GM12878 (cell line): ENCODE measurements at regions not wholly inside any gene's neighbourhood (a gene's known extent, or its start where the extent isn't known, plus 50 kb on each side); places are given as distances from the start of the nearest gene placed in this dataset.

ENCODE experiments used
- ATAC-seq: fragments of 200-7000 bp; cut with Tn5 transposase; 3 replicates; pipeline ENCODE4 v1.9.1; 2020; ENCODE audit warnings: mild to moderate bottlenecking, moderate library complexity
- BruUV-seq: library from RNA; stranded (reverse); fragments of 400-500 nt; replicated peaks from 2 replicates; lab custom pipeline; 2021; lab: Mats Ljungman, UMichigan
- CTCF ChIA-PET: fragments of 300-600 bp; sonication (Branson Sonifier 250); formaldehyde crosslinking; extraction: SDS; loops from one replicate; lab custom pipeline; 2021; ENCODE audit warnings: inconsistent platforms; lab: Yijun Ruan, JAX
- POLR2A ChIA-PET: fragments of 350-600 bp; formaldehyde crosslinking; extraction: SDS; loops from one replicate; lab custom pipeline; 2021; ENCODE audit warnings: inconsistent platforms; lab: Charles Lee
- RAD21 ChIA-PET: fragments of 300-600 bp; sonication (Branson Sonifier 250); formaldehyde crosslinking; loops from one replicate; lab custom pipeline; 2023; ENCODE audit warnings: antibody characterized with exemption; ENCODE audit not compliant: unreplicated experiment; lab: Charles Lee
- SMC1A ChIA-PET: fragments of 300-600 bp; sonication (Branson Sonifier 250); formaldehyde crosslinking; loops from one replicate; lab custom pipeline; 2023; ENCODE audit not compliant: unreplicated experiment, uncharacterized antibody; lab: Charles Lee
- DNase-seq: peaks from one replicate; pipeline ENCODE4 v3.0.0-alpha.2; 2011; ENCODE audit warnings: low read depth, low spot score
- FAIRE-seq: peaks from 3 replicates; lab custom pipeline; 2011; peaks lifted over from hg19 to GRCh38; lab: Jason Lieb, UNC
- H2AFZ ChIP-seq: 2 replicates; pipeline ENCODE4 v1.6.0; 2011; ENCODE audit warnings: low read depth, low read length, control low read depth; ENCODE audit not compliant: control insufficient read depth
- H3K27ac ChIP-seq: 2 replicates; pipeline ENCODE4 v1.5.1; 2011; ENCODE audit warnings: control low read depth; ENCODE audit not compliant: control insufficient read depth, insufficient read depth
- H3K27me3 ChIP-seq, 2 experiments: replicated peaks in 1 of 2; 2 replicates each; pipeline versions ENCODE4 v1.6.0 to v1.6.1; 2011; ENCODE audit warnings: low read length in 1 of 2; ENCODE audit not compliant: control insufficient read depth in 2 of 2, insufficient read depth in 2 of 2
- H3K36me3 ChIP-seq, 2 experiments: 2 replicates each; pipeline ENCODE4 v1.5.1; 2011; ENCODE audit warnings: low read length in 1 of 2; ENCODE audit not compliant: control insufficient read depth in 2 of 2, insufficient read depth in 2 of 2
- H3K4me1 ChIP-seq: 2 replicates; pipeline ENCODE4 v1.6.1; 2011; ENCODE audit warnings: mild to moderate bottlenecking, low read length, moderate library complexity, mixed read lengths; ENCODE audit not compliant: control insufficient read depth, insufficient read depth
- H3K4me2 ChIP-seq: 2 replicates; pipeline ENCODE4 v1.6.0; 2011; ENCODE audit warnings: control low read depth; ENCODE audit not compliant: control insufficient read depth, insufficient read depth
- H3K4me3 ChIP-seq: fragments of 200-600 bp; sonication (generic); 2 replicates; pipeline ENCODE4 v1.5.1; 2016
- H3K79me2 ChIP-seq: 2 replicates; pipeline ENCODE4 v1.6.0; 2011; ENCODE audit warnings: low read length; ENCODE audit not compliant: control insufficient read depth, insufficient read depth
- H3K9ac ChIP-seq: 2 replicates; pipeline ENCODE4 v1.8.0; 2011; ENCODE audit warnings: low read length, control low read depth, mixed read lengths; ENCODE audit not compliant: control insufficient read depth, insufficient read depth
- H3K9me3 ChIP-seq: replicated peaks from 3 replicates; pipeline ENCODE4 v1.5.1; 2011; ENCODE audit warnings: mild to moderate bottlenecking, low read length; ENCODE audit not compliant: control insufficient read depth, insufficient read depth
- H4K20me1 ChIP-seq: 2 replicates; pipeline ENCODE4 v1.6.0; 2011; ENCODE audit not compliant: control insufficient read depth, insufficient read depth
- CBX5 ChIP-seq: sonication (generic); IDR thresholded peaks from 2 replicates; pipeline ENCODE4 v1.6.1; 2016; ENCODE audit warnings: low read depth, moderate library complexity, mild to moderate bottlenecking, inconsistent platforms
- CEBPB ChIP-seq, 2 experiments: fragments of 150-350 bp in 1 of 2; IDR thresholded peaks; 2 replicates each; pipeline ENCODE4 v1.6.1; 2012 to 2014; ENCODE audit warnings: low read depth in 2 of 2, low read length in 2 of 2, borderline replicate concordance in 1 of 2, inconsistent platforms in 1 of 2
- EED ChIP-seq: sonication (generic); IDR thresholded peaks from 2 replicates; pipeline ENCODE4 v1.6.1; 2016; ENCODE audit warnings: antibody characterized with exemption, low read depth
- NR2C1 ChIP-seq: fragments of 450-650 bp; IDR thresholded peaks from 2 replicates; pipeline ENCODE4 v1.6.1; 2017; ENCODE audit warnings: antibody characterized with exemption, mild to moderate bottlenecking, moderate library complexity
- NR2F1 ChIP-seq: fragments of 450-650 bp; conservative IDR thresholded peaks from 2 replicates; pipeline ENCODE4 v1.6.1; 2017; ENCODE audit warnings: mild to moderate bottlenecking
- NRF1 ChIP-seq: conservative IDR thresholded peaks from 2 replicates; pipeline ENCODE4 v1.6.1; 2011; ENCODE audit warnings: mild to moderate bottlenecking, low read depth, low read length, improper control_type of control experiment
- SMC3 ChIP-seq: IDR thresholded peaks from 2 replicates; pipeline ENCODE4 v1.6.1; 2011; ENCODE audit warnings: low read length, improper control_type of control experiment, borderline replicate concordance
- ZNF592 ChIP-seq: fragments of 450-650 bp; IDR thresholded peaks from 2 replicates; pipeline ENCODE4 v1.6.1; 2017; ENCODE audit warnings: mild to moderate bottlenecking, moderate library complexity
- WGBS: methylation state at CpG from one replicate; pipeline ENCODE4 v1.1.6; 2016; ENCODE audit warnings: low lambda C conversion rate; ENCODE audit not compliant: insufficient replicate concordance, insufficient coverage; ENCODE audit errors: missing lambda C conversion rate; 5-methylcytosine and 5-hydroxymethylcytosine counted together
- in situ Hi-C: fragments of 300-500 bp; cut with MboI; formaldehyde crosslinking; loops from 9 replicates; pipeline ENCODE4 v1.14.3; 2018; ENCODE audit warnings: mixed read lengths
- intact Hi-C: fragments of 100-400 bp; cut with micrococcal nuclease; formaldehyde crosslinking; loops from one replicate; pipeline ENCODE4 v1.14.2; 2022; ENCODE audit not compliant: unreplicated experiment

DNA sequence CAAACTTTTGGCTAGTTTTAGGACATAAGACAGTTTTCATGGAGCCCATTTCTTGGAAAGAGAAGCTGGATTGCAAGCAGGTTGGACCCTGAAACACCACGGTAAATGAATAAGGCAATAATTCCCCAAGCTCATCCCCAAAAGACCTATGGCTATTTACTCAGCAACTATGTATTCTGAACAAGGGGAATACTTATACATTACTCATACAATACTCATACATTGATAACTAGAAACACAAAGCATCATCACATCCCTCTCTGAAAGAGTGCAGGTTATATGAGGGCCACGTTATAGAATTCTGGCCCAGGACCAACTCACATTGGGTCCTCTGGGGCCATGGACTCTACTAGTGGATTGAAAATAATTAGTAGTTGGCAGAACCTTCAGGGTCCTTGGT lies 154.8 kb downstream of the TMX3 start (continued):
- no peak for TF ChIP-seq SMC3
- TF ChIP-seq NRF1, result no peak
- no peak for TF ChIP-seq CBX5
- TF ChIP-seq EED, result no peak
- TF ChIP-seq NR2F1, result no peak
- no peak for TF ChIP-seq ZNF592

GRCh38 chr18:68557183-68557582 lies 157.7 kb downstream of the TMX3 start:
- no peaks in the 10 kb centered on the region for H3K9me3 ChIP-seq
- in situ Hi-C loops, result no loop called here
- H3K27ac ChIP-seq, result no peak overlapping the region
- no peak overlapping the region for H3K4me3 ChIP-seq
- FAIRE-seq (no peak), DNase-seq (no peak), ATAC-seq (no peak)
- H3K9ac ChIP-seq, result no peak overlapping the region
- BruUV-seq, result no TSS peak
- 5% methylated on average over 5 of the region's 5 CpGs for WGBS
- TF ChIP-seq NR2C1 (no peak), CEBPB (IDR thresholded peaks at IDR 0.05; ENCODE audit: borderline replicate concordance in 1 of 2, low read depth in 2 of 2, low read length in 2 of 2) (no peak)
- H3K79me2 ChIP-seq, result no peaks in the 10 kb centered on the region
- intact Hi-C loops, result no loop called here
- H2AFZ ChIP-seq, result no peak overlapping the region
- ChIA-PET SMC1A (no interaction called here), POLR2A (interaction anchor here (0.6 kb wide), 1 partner anchor 9 kb away, joined by 6 read pairs; no protein-coding TSS in a partner anchor), RAD21 (no interaction called here), CTCF (interaction anchor here (0.6 kb wide), 1 partner anchor 263 kb away, joined by 4 read pairs; no protein-coding TSS in a partner anchor)
- no peaks in the 10 kb centered on the region for H3K36me3 ChIP-seq
- H3K4me2 ChIP-seq, result no peak overlapping the region
- H3K27me3 ChIP-seq, result no peaks in the 10 kb centered on the region; a peak in 1 of 4 replicates
- H4K20me1 ChIP-seq, result no peaks in the 10 kb centered on the region
- H3K4me1 ChIP-seq, result no peaks in the 10 kb centered on the region
